ENCODE measurements at regions not wholly inside any gene's neighbourhood (a gene's known extent, or its start where the extent isn't known, plus 50 kb on each side); places are given as distances from the start of the nearest gene placed in this dataset.
"Not testable (repeated sequence)": the region's sequence is repeated elsewhere in the genome, so short reads cannot be mapped to it uniquely, and the experiment has no call there.

GRCh38 chr5:127163750-127164149 lies 90.4 kb upstream of the C5orf63 start:
- intact Hi-C loops (cut with DNase I; ENCODE audit: low total_unique reads) = no loop called here
- no peak overlapping the region for H3K4me3 ChIP-seq
- no peak for TF ChIP-seq POLR2A (IDR thresholded peaks at IDR 0.05)
- TF ChIP-seq, protein P1, sequence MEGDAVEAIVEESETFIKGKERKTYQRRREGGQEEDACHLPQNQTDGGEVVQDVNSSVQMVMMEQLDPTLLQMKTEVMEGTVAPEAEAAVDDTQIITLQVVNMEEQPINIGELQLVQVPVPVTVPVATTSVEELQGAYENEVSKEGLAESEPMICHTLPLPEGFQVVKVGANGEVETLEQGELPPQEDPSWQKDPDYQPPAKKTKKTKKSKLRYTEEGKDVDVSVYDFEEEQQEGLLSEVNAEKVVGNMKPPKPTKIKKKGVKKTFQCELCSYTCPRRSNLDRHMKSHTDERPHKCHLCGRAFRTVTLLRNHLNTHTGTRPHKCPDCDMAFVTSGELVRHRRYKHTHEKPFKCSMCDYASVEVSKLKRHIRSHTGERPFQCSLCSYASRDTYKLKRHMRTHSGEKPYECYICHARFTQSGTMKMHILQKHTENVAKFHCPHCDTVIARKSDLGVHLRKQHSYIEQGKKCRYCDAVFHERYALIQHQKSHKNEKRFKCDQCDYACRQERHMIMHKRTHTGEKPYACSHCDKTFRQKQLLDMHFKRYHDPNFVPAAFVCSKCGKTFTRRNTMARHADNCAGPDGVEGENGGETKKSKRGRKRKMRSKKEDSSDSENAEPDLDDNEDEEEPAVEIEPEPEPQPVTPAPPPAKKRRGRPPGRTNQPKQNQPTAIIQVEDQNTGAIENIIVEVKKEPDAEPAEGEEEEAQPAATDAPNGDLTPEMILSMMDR (IDR thresholded peaks at IDR 0.05) = no peak
- H3K4me1 ChIP-seq = no peaks in the 10 kb centered on the region
- DNase-seq = no peak
- H3K36me3 ChIP-seq (ENCODE audit: low read depth, missing control alignments) = no peaks in the 10 kb centered on the region
- no peak overlapping the region for H3K27ac ChIP-seq
- H3K9me3 ChIP-seq = no peaks in the 10 kb centered on the region
- no peaks in the 10 kb centered on the region for H3K27me3 ChIP-seq

DNA sequence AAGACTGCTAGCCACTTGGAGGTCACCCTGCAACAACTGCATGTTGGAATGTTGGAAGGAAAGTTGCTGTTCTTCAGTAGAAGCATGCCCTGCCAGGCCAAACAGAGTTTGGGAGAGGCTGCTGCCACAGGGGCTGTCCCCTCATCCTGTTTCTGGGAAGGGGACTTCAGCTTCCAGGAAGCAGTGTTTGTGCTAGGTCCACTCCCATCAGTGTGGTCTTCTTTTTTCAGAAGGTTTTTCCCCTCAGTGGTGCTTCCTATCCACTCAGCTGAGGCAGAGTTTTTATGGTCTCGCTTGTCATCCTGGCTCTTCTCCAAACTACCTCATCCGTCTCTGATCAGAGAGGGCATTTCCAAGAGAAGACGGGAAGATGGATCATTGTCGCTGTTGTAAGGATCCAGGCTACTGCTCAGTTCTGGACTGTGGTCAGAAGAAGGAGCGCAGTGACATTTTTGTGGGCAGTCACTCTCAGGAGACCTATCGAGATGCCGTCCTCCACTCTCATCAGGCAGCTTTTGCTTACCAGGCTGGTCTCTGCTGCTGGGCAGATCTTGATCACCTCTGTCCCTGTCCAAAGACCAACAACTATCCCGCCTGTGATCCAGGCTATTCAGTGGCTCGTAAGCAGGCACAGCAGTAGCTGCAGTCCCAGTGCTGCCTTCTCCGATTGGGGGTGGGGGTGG lies 97.8 kb upstream of the C5orf63 start:
- H3K27ac ChIP-seq = no peak overlapping the region
- no peaks in the 10 kb centered on the region for H3K36me3 ChIP-seq (ENCODE audit: low read depth, missing control alignments)
- H3K9me3 ChIP-seq = no peaks in the 10 kb centered on the region
- no peaks in the 10 kb centered on the region for H3K27me3 ChIP-seq
- H3K4me3 ChIP-seq = no peak overlapping the region
- H3K4me1 ChIP-seq = no peaks in the 10 kb centered on the region
- TF ChIP-seq, protein P1 (IDR thresholded peaks at IDR 0.05) = no peak
- TF ChIP-seq POLR2A (IDR thresholded peaks at IDR 0.05) = no peak
- intact Hi-C loops (cut with DNase I; ENCODE audit: low total_unique reads) = no loop called here
- DNase-seq = no peak
- 90 to 96% methylated on average over 10 of the region's 10 CpGs for WGBS, 2 donors

- TF ChIP-seq POLR2A (IDR thresholded peaks at IDR 0.05) = no peak
- TF ChIP-seq, protein P1 (IDR thresholded peaks at IDR 0.05) = no peak
- no peaks in the 10 kb centered on the region for H3K4me1 ChIP-seq
- 79 to 86% methylated on average over 2 of the region's 2 CpGs for WGBS, 2 donors
- no peaks in the 10 kb centered on the region for H3K27me3 ChIP-seq
- no peak overlapping the region for H3K4me3 ChIP-seq
- no peak overlapping the region for H3K27ac ChIP-seq
- intact Hi-C loops (cut with DNase I; ENCODE audit: low total_unique reads) = no loop called here
- H3K9me3 ChIP-seq = no peaks in the 10 kb centered on the region
- H3K36me3 ChIP-seq (ENCODE audit: low read depth, missing control alignments) = no peaks in the 10 kb centered on the region
- DNase-seq = no peak
These were observed 103.5 kb upstream of the C5orf63 start for GRCh38 chr5:127176769-127177168.

- H3K4me1 ChIP-seq; intact Hi-C loops (cut with DNase I; ENCODE audit: low total_unique reads); H3K9me3 ChIP-seq; H3K36me3 ChIP-seq (ENCODE audit: low read depth, missing control alignments); H3K4me3 ChIP-seq; H3K27ac ChIP-seq; H3K27me3 ChIP-seq: not testable (repeated sequence)
- DNase-seq = peak; percentile 37
- WGBS, 2 donors = 64 to 82% methylated on average over 8 of the region's 8 CpGs
These were observed 108.0 kb upstream of the MEGF10 start for GRCh38 chr5:127182631-127183030.

GRCh38 chr5:127183332-127183731 lies 107.3 kb upstream of the MEGF10 start:
- peaks cover 8% of the 10 kb centered on the region for H3K4me1 ChIP-seq
- no peak overlapping the region for H3K27ac ChIP-seq
- DNase-seq = no peak
- H3K4me3 ChIP-seq = no peak overlapping the region
- no peaks in the 10 kb centered on the region for H3K9me3 ChIP-seq
- TF ChIP-seq, protein P1 (IDR thresholded peaks at IDR 0.05) = no peak
- TF ChIP-seq POLR2A (IDR thresholded peaks at IDR 0.05) = no peak
- 81 to 83% methylated on average over 7 of the region's 7 CpGs for WGBS, 2 donors
- intact Hi-C loops (cut with DNase I; ENCODE audit: low total_unique reads) = no loop called here
- H3K27me3 ChIP-seq = no peaks in the 10 kb centered on the region
- H3K36me3 ChIP-seq (ENCODE audit: low read depth, missing control alignments) = no peaks in the 10 kb centered on the region

Measured in testis (tissue), 2 donors.